Fibroblast of pulmonary artery (primary cell): ENCODE measurements at regions not wholly inside any gene's neighbourhood (a gene's known extent, or its start where the extent isn't known, plus 50 kb on each side); places are given as distances from the start of the nearest gene placed in this dataset.
"Not testable (repeated sequence)": the region's sequence is repeated elsewhere in the genome, so short reads cannot be mapped to it uniquely, and the experiment has no call there.

ENCODE experiments used
- DNase-seq: peaks from one replicate; pipeline ENCODE4 v3.0.0-alpha.2; 2010; ENCODE audit warnings: low read depth
- H3K4me3 ChIP-seq: replicated peaks from 2 replicates; pipeline ENCODE4 v1.5.1; 2011; ENCODE audit warnings: low read depth, mild to moderate bottlenecking, control low read depth, low read length, moderate library complexity
- TF ChIP-seq, protein P1 (sequence below): IDR thresholded peaks from 2 replicates; pipeline ENCODE4 v1.5.1; 2011; ENCODE audit warnings: mild to moderate bottlenecking, control low read depth, low read length, inconsistent platforms; ENCODE audit errors: missing control alignments

DNA sequence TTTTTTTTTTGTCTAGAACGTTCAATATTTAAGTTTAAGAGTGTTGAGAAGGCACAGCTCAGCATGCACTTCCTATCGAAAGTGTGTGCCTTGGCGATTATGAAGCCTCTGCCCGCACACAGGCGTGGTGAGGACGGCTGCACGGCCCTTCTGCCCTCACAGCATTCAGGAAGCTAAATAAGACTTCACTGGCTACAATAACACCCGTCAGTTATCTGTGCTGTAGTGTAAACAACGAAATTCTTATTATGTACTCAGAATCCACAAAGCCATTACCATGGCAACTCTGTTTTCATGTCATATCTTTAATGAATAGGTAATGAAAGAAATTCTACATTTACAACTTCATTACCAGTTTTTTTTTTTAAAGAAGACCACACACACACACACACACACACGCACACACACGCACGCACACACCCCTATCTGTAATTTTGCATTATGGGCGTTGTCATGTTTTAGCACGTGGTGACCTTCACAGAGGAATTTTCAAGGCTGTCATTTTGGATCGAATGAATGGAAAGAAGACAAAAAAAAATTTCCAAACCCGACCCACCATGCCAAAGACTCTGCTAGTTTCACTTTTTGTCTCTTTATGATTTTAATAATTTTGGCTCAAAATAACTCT lies 254.8 kb upstream of the CTBP2 start:
- TF ChIP-seq, protein P1, sequence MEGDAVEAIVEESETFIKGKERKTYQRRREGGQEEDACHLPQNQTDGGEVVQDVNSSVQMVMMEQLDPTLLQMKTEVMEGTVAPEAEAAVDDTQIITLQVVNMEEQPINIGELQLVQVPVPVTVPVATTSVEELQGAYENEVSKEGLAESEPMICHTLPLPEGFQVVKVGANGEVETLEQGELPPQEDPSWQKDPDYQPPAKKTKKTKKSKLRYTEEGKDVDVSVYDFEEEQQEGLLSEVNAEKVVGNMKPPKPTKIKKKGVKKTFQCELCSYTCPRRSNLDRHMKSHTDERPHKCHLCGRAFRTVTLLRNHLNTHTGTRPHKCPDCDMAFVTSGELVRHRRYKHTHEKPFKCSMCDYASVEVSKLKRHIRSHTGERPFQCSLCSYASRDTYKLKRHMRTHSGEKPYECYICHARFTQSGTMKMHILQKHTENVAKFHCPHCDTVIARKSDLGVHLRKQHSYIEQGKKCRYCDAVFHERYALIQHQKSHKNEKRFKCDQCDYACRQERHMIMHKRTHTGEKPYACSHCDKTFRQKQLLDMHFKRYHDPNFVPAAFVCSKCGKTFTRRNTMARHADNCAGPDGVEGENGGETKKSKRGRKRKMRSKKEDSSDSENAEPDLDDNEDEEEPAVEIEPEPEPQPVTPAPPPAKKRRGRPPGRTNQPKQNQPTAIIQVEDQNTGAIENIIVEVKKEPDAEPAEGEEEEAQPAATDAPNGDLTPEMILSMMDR, result no peak
- DNase-seq, result no peak
- no peak overlapping the region for H3K4me3 ChIP-seq

DNA sequence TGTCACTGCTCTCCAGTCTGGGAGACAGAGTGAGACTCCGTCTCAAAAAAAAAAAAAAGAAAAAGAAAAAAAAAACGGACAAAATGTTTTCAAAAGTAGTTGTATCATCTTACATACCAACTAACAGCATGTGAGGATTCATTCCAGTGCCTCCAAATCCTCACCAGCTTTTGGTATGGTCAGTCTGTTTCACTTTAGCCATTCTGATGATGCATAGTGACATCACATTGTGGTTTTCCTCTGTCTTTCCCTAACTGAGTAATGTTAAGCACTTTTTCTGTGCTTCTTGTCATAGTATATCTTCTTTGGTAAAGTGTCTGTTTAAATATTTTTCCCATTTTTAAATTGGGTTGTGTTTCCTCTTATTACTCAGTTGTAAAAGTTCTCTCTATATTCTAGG lies 251.4 kb upstream of the CTBP2 start:
- H3K4me3 ChIP-seq, result no peak overlapping the region
- DNase-seq, result peak; percentile 52
- TF ChIP-seq, protein P1, result no peak

GRCh38 chr10:125409756-125410155 lies 249.4 kb upstream of the CTBP2 start:
- DNase-seq, result no peak

GRCh38 chr10:125407557-125407956 lies 247.2 kb upstream of the CTBP2 start:
- no peak overlapping the region for H3K4me3 ChIP-seq
- TF ChIP-seq, protein P1, result no peak
- no peak for DNase-seq

More at GRCh38 chr10:125409756-125410155, 249.4 kb upstream of the CTBP2 start:
- H3K4me3 ChIP-seq, result no peak overlapping the region
- TF ChIP-seq, protein P1, result no peak

GRCh38 chr10:125407000-125407502 lies 246.7 kb upstream of the CTBP2 start:
- no peak overlapping the region for H3K4me3 ChIP-seq
- DNase-seq, result no peak
- TF ChIP-seq, protein P1, result no peak

DNA sequence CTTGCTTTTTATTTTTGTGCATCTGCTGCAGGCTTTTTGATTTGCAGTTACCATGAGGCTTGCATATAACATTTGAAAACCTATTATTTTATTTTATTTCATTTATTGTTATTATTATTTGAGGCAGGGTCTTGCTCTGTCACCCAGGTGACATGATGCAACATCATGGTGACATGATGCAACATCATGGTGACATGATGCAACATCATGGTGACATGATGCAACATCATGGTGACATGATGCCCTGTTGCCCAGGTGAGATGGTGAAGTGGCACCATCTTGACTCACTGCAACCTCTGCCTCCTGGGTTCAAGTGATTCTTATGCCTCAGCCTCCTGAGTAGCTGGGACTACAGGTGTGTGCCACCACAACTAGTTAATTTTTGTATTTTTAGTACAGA lies 244.5 kb upstream of the CTBP2 start:
- not testable (repeated sequence) for H3K4me3 ChIP-seq, DNase-seq

GRCh38 chr10:125401462-125401861 lies 241.1 kb upstream of the CTBP2 start:
- DNase-seq, result no peak
- TF ChIP-seq, protein P1, result no peak

More at GRCh38 chr10:125401462-125401861, 241.1 kb upstream of the CTBP2 start:
- no peak overlapping the region for H3K4me3 ChIP-seq
